ENCODE measurements at regions not wholly inside any gene's neighbourhood (a gene's known extent, or its start where the extent isn't known, plus 50 kb on each side); places are given as distances from the start of the nearest gene placed in this dataset.

DNA sequence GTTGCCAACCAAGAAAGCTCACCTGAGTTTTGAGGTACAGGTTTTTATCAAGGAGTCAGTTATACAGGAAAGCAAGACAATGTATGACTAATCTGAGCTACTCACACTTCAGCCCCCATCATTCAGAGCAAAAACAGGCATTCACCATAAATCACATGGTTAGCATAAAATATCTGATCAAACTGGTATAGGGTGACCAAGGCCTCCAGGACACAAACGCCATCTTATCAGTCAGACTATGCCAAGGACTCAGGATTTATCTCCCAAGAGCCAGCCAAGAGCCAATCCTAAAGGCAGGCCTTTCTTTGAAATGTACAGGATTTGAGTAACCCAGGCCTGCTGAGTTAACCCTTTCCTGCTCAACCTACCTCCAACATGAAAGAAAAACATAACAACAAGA, 313.0 kb upstream of the NREP start:
- no peaks in the 10 kb centered on the region for H3K27me3 ChIP-seq
- WGBS, 2 donors: 38 to 50% methylated on average over 1 of the region's 1 CpG
- intact Hi-C loops (cut with DNase I): no loop called here
- no peak for DNase-seq
- ATAC-seq: no peak
- no peaks in the 10 kb centered on the region for H3K9me3 ChIP-seq
- H3K36me3 ChIP-seq (replicated peaks in 1 of 2; ENCODE audit: insufficient read depth in 1 of 2, low read depth in 2 of 2): no peaks in the 10 kb centered on the region
- H3K4me3 ChIP-seq: no peak overlapping the region
- TF ChIP-seq, protein P1, sequence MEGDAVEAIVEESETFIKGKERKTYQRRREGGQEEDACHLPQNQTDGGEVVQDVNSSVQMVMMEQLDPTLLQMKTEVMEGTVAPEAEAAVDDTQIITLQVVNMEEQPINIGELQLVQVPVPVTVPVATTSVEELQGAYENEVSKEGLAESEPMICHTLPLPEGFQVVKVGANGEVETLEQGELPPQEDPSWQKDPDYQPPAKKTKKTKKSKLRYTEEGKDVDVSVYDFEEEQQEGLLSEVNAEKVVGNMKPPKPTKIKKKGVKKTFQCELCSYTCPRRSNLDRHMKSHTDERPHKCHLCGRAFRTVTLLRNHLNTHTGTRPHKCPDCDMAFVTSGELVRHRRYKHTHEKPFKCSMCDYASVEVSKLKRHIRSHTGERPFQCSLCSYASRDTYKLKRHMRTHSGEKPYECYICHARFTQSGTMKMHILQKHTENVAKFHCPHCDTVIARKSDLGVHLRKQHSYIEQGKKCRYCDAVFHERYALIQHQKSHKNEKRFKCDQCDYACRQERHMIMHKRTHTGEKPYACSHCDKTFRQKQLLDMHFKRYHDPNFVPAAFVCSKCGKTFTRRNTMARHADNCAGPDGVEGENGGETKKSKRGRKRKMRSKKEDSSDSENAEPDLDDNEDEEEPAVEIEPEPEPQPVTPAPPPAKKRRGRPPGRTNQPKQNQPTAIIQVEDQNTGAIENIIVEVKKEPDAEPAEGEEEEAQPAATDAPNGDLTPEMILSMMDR (IDR thresholded peaks at IDR 0.05): no peak
- no peak for TF ChIP-seq POLR2A (IDR thresholded peaks at IDR 0.05)
- no peaks in the 10 kb centered on the region for H3K4me1 ChIP-seq
- H3K27ac ChIP-seq: no peak overlapping the region

DNA sequence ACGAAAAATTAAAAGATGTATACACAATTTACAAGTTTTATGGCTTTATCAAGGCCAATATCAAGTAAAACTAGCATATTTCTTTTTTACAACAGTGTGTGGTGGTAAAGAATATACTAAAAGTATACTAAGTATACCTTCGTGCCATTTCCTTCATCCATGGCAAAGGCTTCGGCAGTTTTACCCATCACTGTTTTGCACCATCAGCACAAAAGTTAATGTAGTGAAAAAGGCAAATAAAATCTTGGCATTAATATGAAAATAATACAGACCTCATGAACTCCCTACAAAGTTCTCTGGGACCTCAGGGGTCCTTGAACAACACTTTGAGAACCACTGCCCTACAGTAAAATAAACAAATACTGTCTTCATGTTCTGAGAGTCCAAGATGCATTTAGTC, 312.3 kb upstream of the NREP start:
- H3K27ac ChIP-seq: no peak overlapping the region
- no peaks in the 10 kb centered on the region for H3K9me3 ChIP-seq
- H3K27me3 ChIP-seq: no peaks in the 10 kb centered on the region

DNA sequence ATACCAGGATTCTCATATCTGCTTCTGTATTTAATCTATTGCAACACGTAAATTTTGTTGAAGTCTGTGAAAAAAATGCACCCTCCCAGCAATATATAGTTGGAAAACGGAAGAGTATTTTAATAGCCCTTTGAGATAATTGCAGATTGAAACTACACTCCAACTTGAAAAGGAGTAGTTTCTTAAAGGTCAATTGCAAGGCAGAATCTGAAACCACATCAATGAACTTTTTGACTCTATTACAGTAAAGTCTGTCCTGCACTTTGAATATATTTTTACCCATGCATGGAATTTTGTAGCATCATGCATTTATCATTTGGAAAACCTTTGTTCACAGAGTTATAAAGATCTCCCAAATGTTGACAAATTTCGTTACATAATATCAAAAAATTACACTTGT, 311.6 kb upstream of the NREP start:
- intact Hi-C loops (cut with DNase I): no loop called here
- Histone ChIP-seq H3K4me3 (no peak overlapping the region), H3K27me3 (no peaks in the 10 kb centered on the region), H3K4me1 (no peaks in the 10 kb centered on the region), H3K27ac (no peak overlapping the region), H3K9me3 (no peaks in the 10 kb centered on the region), H3K36me3 (replicated peaks in 1 of 2; ENCODE audit: insufficient read depth in 1 of 2, low read depth in 2 of 2) (no peaks in the 10 kb centered on the region)
- ATAC-seq (no peak), DNase-seq (no peak)
- WGBS, 2 donors: 55 to 69% methylated on average over 3 of the region's 3 CpGs
- TF ChIP-seq, protein P1 (IDR thresholded peaks at IDR 0.05): no peak
- TF ChIP-seq POLR2A (IDR thresholded peaks at IDR 0.05): no peak

More for the DNA sequence above, 312.3 kb upstream of the NREP start:
- ATAC-seq (no peak), DNase-seq (no peak)
- Histone ChIP-seq H3K36me3 (replicated peaks in 1 of 2; ENCODE audit: insufficient read depth in 1 of 2, low read depth in 2 of 2) (no peaks in the 10 kb centered on the region), H3K4me3 (no peak overlapping the region), H3K4me1 (no peaks in the 10 kb centered on the region)
- 80 to 95% methylated on average over 3 of the region's 3 CpGs for WGBS, 2 donors
- TF ChIP-seq, protein P1 (IDR thresholded peaks at IDR 0.05): no peak
- no peak for TF ChIP-seq POLR2A (IDR thresholded peaks at IDR 0.05)
- intact Hi-C loops (cut with DNase I): no loop called here

DNA sequence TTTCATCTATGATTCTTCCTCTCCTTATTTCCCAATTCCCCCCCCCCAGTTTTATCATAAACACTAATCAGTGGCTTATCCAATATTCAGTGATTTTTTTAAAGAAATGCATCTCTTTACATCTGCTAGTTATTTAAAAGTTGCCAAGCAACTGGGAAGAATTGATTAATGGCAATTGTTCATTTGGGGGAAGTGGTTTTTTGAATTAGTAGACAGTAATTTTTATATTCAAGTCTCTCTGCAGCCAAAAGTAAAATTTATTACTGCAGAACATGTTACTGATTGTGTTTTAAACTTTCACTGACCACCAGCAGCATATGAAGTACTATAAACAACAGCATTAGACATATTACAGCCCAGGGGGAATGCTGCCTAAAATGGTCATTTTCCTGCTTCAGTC, 308.8 kb upstream of the NREP start:
- H3K4me1 ChIP-seq: no peaks in the 10 kb centered on the region
- H3K36me3 ChIP-seq (replicated peaks in 1 of 2; ENCODE audit: insufficient read depth in 1 of 2, low read depth in 2 of 2): no peaks in the 10 kb centered on the region
- no peak overlapping the region for H3K27ac ChIP-seq
- DNase-seq (no peak), ATAC-seq (no peak)
- no peak overlapping the region for H3K4me3 ChIP-seq
- TF ChIP-seq, protein P1 (IDR thresholded peaks at IDR 0.05): no peak
- no peak for TF ChIP-seq POLR2A (IDR thresholded peaks at IDR 0.05)
- no peaks in the 10 kb centered on the region for H3K27me3 ChIP-seq
- intact Hi-C loops (cut with DNase I): no loop called here
- no peaks in the 10 kb centered on the region for H3K9me3 ChIP-seq

DNA sequence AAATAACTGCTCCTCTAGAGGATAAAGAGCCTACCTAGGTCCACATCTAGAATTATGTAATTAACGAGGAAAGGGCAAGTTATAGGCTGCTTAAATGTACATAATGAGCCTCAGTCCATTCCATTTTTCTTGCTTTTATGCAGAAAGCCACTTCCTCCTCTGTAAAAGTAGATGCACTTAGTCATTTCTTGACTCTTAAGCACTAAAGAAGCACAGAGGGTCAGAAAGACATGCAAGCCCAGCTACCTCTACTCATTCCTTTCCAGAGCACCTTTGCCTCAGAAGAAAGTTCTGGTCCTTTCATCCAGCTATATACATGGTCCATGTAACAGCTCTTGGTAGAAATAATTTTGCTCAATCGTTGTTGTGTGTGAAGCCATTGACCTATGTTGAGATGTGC, 308.0 kb upstream of the NREP start:
- intact Hi-C loops (cut with DNase I): no loop called here
- H3K4me3 ChIP-seq: no peak overlapping the region
- H3K27ac ChIP-seq: no peak overlapping the region
- DNase-seq (no peak), ATAC-seq (no peak)
- no peaks in the 10 kb centered on the region for H3K9me3 ChIP-seq
- no peaks in the 10 kb centered on the region for H3K27me3 ChIP-seq
- TF ChIP-seq POLR2A (IDR thresholded peaks at IDR 0.05): no peak
- TF ChIP-seq, protein P1 (IDR thresholded peaks at IDR 0.05): no peak
- H3K36me3 ChIP-seq (replicated peaks in 1 of 2; ENCODE audit: insufficient read depth in 1 of 2, low read depth in 2 of 2): no peaks in the 10 kb centered on the region
- H3K4me1 ChIP-seq: no peaks in the 10 kb centered on the region
- 53 to 61% methylated on average over 2 of the region's 2 CpGs for WGBS, 2 donors
